Loucy (cell line): ENCODE measurements at regions not wholly inside any gene's neighbourhood (a gene's known extent, or its start where the extent isn't known, plus 50 kb on each side); places are given as distances from the start of the nearest gene placed in this dataset.

ENCODE experiments used
- CTCF ChIP-seq: fragments of 200-600 bp; sonication (generic); conservative IDR thresholded peaks from 2 replicates; pipeline ENCODE4 v1.5.1; 2014; ENCODE audit warnings: mild to moderate bottlenecking, antibody characterized with exemption, low read length
- EZH2phosphoT487 ChIP-seq: fragments of 200-600 bp; IDR thresholded peaks from 2 replicates; pipeline ENCODE4 v1.6.1; 2018; ENCODE audit warnings: antibody characterized with exemption, mild to moderate bottlenecking, moderate library complexity, borderline replicate concordance

- TF ChIP-seq EZH2phosphoT487: no peak
- TF ChIP-seq CTCF: no peak
These were observed 279.3 kb upstream of the TENM4 start for GRCh38 chr11:79720115-79720514.
